Astrocyte of the cerebellum (primary cell): ENCODE measurements at regions not wholly inside any gene's neighbourhood (a gene's known extent, or its start where the extent isn't known, plus 50 kb on each side); places are given as distances from the start of the nearest gene placed in this dataset.

ENCODE experiments used
- DNase-seq: peaks from one replicate; pipeline ENCODE4 v3.0.0-alpha.2; 2011; ENCODE audit warnings: low read depth
- H3K4me3 ChIP-seq: 2 replicates; pipeline ENCODE4 v1.5.1; 2011; ENCODE audit warnings: mild to moderate bottlenecking, low read depth, low read length, moderate library complexity
- CTCF ChIP-seq: IDR thresholded peaks from 2 replicates; pipeline ENCODE4 v1.5.1; 2012; ENCODE audit warnings: low read length, low read depth, moderate library complexity, mild to moderate bottlenecking; ENCODE audit errors: missing control alignments
- in situ Hi-C: cut with HindIII; loops from 2 replicates; pipeline ENCODE4 v1.10.0; 2017; ENCODE audit warnings: low sequenced_read_pairs

GRCh38 chr2:128395196-128395595 is 76.5 kb upstream of the HS6ST1 start:
- in situ Hi-C loops, result no loop called here
- TF ChIP-seq CTCF, result no peak
- DNase-seq, result no peak
- H3K4me3 ChIP-seq, result no peak overlapping the region

- in situ Hi-C loops, result no loop called here
- no peak for DNase-seq
- no peak for TF ChIP-seq CTCF
- H3K4me3 ChIP-seq, result no peak overlapping the region
Observed at GRCh38 chr2:128395640-128396499, 77.2 kb upstream of the HS6ST1 start.

- in situ Hi-C loops, result no loop called here
- no peak overlapping the region for H3K4me3 ChIP-seq
- TF ChIP-seq CTCF, result no peak
- no peak for DNase-seq
Observed at GRCh38 chr2:128396500-128396891, 77.8 kb upstream of the HS6ST1 start.

- DNase-seq, result no peak
- in situ Hi-C loops, result no loop called here
- TF ChIP-seq CTCF, result no peak
- H3K4me3 ChIP-seq, result no peak overlapping the region
Observed at GRCh38 chr2:128396946-128397345, 78.3 kb upstream of the HS6ST1 start.

GRCh38 chr2:128399256-128399655 is 80.6 kb upstream of the HS6ST1 start:
- DNase-seq, result no peak
- no peak overlapping the region for H3K4me3 ChIP-seq
- TF ChIP-seq CTCF, result no peak
- in situ Hi-C loops, result no loop called here

GRCh38 chr2:128399690-128400291 is 81.1 kb upstream of the HS6ST1 start:
- H3K4me3 ChIP-seq, result no peak overlapping the region
- TF ChIP-seq CTCF, result no peak
- DNase-seq, result no peak
- in situ Hi-C loops, result no loop called here
